ENCODE measurements at regions not wholly inside any gene's neighbourhood (a gene's known extent, or its start where the extent isn't known, plus 50 kb on each side); places are given as distances from the start of the nearest gene placed in this dataset.

DNA sequence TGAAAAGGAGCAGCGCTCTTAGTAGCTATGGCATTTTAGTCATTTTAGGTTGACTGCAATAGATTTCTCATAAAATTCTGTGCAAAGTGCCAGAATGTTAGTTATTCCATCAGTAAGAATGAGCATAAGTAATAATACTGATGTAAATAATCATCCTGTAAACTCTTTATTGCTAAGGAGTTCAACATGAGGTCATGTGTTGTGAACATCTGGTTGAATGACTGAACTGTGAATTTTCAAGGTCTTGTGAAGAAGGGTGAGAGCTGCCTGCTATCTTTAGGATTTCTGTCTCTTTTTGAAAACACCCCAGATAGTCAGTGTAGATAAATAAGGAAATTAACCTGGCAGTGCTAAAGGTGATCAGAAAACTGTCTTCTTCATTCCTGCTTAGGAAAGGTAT, 333.4 kb upstream of the TBC1D5 start:
- H3K27ac Mint-ChIP-seq: no peak overlapping the region
- no peak overlapping the region for H3K4me3 Mint-ChIP-seq
- no peaks in the 10 kb centered on the region for H3K36me3 Mint-ChIP-seq
- DNase-seq: no peak
- ATAC-seq (ENCODE audit: low read depth in 2 of 2): no peak
- peaks cover 0 to 18% (median 4%) of the 10 kb centered on the region in 3 donors for H3K4me1 Mint-ChIP-seq
- no peaks in the 10 kb centered on the region for H3K9me3 Mint-ChIP-seq
- H3K27me3 Mint-ChIP-seq: peaks cover 0 to 14% (median 8%) of the 10 kb centered on the region in 3 donors

DNA sequence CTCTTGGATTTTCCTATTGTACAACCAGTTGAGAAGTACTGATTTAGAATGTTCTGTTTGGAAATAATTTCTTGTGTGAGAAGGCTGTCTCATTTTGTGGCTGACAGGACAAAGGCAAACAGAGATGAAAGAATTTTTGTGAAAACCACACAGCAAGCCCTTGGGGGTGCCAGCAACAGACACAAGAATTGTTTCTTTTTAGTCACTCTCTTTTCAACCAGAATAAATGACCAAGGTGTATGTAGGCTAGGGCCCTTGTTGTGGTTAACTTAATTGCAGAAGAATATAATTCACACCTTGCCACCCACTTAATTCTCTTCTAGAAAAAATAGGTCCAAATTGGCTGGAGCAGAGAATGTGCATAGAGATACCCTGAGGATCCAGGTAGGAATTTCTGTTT, 329.4 kb upstream of the TBC1D5 start:
- no peak for DNase-seq
- H3K9me3 Mint-ChIP-seq: no peaks in the 10 kb centered on the region

GRCh38 chr3:18070944-18071343, 328.5 kb upstream of the TBC1D5 start:
- ATAC-seq (ENCODE audit: low read depth in 2 of 2) (no peak), DNase-seq (no peak)
- H3K27me3 Mint-ChIP-seq: peaks cover 0 to 2% (median 0%) of the 10 kb centered on the region in 3 donors
- no peak overlapping the region for H3K4me3 Mint-ChIP-seq
- no peaks in the 10 kb centered on the region for H3K4me1 Mint-ChIP-seq
- H3K27ac Mint-ChIP-seq: no peak overlapping the region
- H3K9me3 Mint-ChIP-seq: no peaks in the 10 kb centered on the region
- H3K36me3 Mint-ChIP-seq: no peaks in the 10 kb centered on the region

More for the DNA sequence above, 329.4 kb upstream of the TBC1D5 start:
- H3K4me3 Mint-ChIP-seq: no peak overlapping the region
- no peaks in the 10 kb centered on the region for H3K36me3 Mint-ChIP-seq
- H3K27me3 Mint-ChIP-seq: peaks cover 0 to 8% (median 6%) of the 10 kb centered on the region in 3 donors
- H3K27ac Mint-ChIP-seq: no peak overlapping the region
- peaks cover 0 to 6% (median 0%) of the 10 kb centered on the region in 3 donors for H3K4me1 Mint-ChIP-seq
- ATAC-seq (ENCODE audit: low read depth in 2 of 2): no peak

GRCh38 chr3:18070231-18070630, 327.8 kb upstream of the TBC1D5 start:
- H3K4me1 Mint-ChIP-seq: no peaks in the 10 kb centered on the region
- no peak for ATAC-seq (ENCODE audit: low read depth in 2 of 2)
- no peak overlapping the region for H3K27ac Mint-ChIP-seq

GRCh38 chr3:18069568-18069967, 327.1 kb upstream of the TBC1D5 start:
- H3K4me3 Mint-ChIP-seq: no peak overlapping the region
- DNase-seq: no peak
- H3K4me1 Mint-ChIP-seq: no peaks in the 10 kb centered on the region
- H3K27ac Mint-ChIP-seq: no peak overlapping the region
- H3K27me3 Mint-ChIP-seq: no peaks in the 10 kb centered on the region
- H3K36me3 Mint-ChIP-seq: no peaks in the 10 kb centered on the region
- no peaks in the 10 kb centered on the region for H3K9me3 Mint-ChIP-seq
- ATAC-seq (ENCODE audit: low read depth in 2 of 2): no peak

More at GRCh38 chr3:18070231-18070630, 327.8 kb upstream of the TBC1D5 start:
- Mint-ChIP-seq H3K27me3 (no peaks in the 10 kb centered on the region), H3K9me3 (no peaks in the 10 kb centered on the region), H3K36me3 (no peaks in the 10 kb centered on the region), H3K4me3 (no peak overlapping the region)
- no peak for DNase-seq

DNA sequence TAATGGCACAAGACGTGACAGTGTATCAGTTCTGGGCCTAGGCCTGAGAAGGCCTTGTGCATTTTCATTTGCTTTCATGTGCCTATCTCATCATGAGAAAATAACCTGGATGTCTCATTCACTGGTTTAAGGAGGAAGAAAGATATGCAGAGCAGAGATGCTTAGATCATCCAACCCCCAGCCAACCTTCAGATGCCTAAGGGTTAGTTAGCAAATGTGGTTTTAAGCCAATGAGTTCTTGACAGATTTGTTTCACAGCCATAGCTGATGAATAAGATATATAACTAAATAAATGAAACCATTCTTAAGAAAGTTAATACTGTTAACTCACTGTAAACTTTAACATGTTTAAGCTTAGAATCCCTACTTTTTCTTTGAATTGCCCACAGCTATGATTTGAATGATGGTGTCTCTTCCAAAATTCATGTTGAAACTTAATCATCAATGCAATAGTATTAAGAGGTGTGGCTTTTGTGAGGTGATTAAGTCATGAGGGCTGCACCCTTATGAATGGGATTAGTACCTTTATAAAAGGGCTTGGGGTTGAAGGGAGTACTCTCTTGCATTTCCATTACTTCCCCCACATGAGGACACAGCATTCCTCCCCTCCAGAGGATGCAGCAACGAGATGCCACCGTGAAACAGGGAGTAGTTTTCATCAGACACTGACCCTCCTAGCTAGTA, 324.6 kb upstream of the TBC1D5 start:
- no peaks in the 10 kb centered on the region for H3K27me3 Mint-ChIP-seq
- no peak for ATAC-seq (ENCODE audit: low read depth in 2 of 2)
- DNase-seq: no peak
- peaks cover 0 to 15% (median 0%) of the 10 kb centered on the region in 7 donors for H3K9me3 Mint-ChIP-seq
- H3K27ac Mint-ChIP-seq: no peak overlapping the region
- no peaks in the 10 kb centered on the region for H3K4me1 Mint-ChIP-seq
- H3K36me3 Mint-ChIP-seq: no peaks in the 10 kb centered on the region
- H3K4me3 Mint-ChIP-seq: no peak overlapping the region

GRCh38 chr3:18064586-18064985, 322.2 kb upstream of the TBC1D5 start:
- Mint-ChIP-seq H3K27ac (no peak overlapping the region), H3K9me3 (peaks cover 0 to 15% (median 0%) of the 10 kb centered on the region in 7 donors), H3K4me1 (no peaks in the 10 kb centered on the region), H3K27me3 (peaks cover 0 to 3% (median 0%) of the 10 kb centered on the region in 3 donors), H3K4me3 (no peak overlapping the region), H3K36me3 (no peaks in the 10 kb centered on the region)
- ATAC-seq (ENCODE audit: low read depth in 2 of 2) (no peak), DNase-seq (no peak)

DNA sequence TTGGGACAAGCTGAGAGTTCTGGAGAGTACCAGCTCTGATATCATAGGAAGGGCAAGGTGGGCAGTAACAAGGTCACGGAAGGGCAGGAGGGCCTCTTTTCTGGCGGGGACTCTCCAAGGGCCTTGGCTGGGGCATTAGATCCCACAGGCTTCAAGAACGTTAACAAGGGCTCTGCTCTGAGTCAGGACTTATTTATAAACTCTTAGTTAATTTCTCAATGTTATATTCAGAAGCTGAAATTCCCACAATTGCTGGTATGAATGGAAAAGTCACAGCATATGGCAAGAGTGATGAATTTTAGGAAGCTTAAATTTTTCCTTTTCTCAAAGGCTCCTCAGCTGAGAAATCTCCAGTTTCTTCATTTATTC, 320.2 kb upstream of the TBC1D5 start:
- H3K36me3 Mint-ChIP-seq: no peaks in the 10 kb centered on the region
- ATAC-seq (ENCODE audit: low read depth in 2 of 2) (no peak), DNase-seq (no peak)
- no peak overlapping the region for H3K27ac Mint-ChIP-seq
- H3K4me3 Mint-ChIP-seq: no peak overlapping the region
- H3K4me1 Mint-ChIP-seq: no peaks in the 10 kb centered on the region
- peaks cover 0 to 3% (median 0%) of the 10 kb centered on the region in 3 donors for H3K27me3 Mint-ChIP-seq
- H3K9me3 Mint-ChIP-seq: peaks cover 0 to 15% (median 0%) of the 10 kb centered on the region in 7 donors

GRCh38 chr3:18061737-18062656, 319.6 kb upstream of the TBC1D5 start:
- DNase-seq: no peak
- H3K4me1 Mint-ChIP-seq: no peaks in the 10 kb centered on the region
- peaks cover 0 to 15% (median 0%) of the 10 kb centered on the region in 7 donors for H3K9me3 Mint-ChIP-seq
- no peak for ATAC-seq (ENCODE audit: low read depth in 2 of 2)
- no peak overlapping the region for H3K27ac Mint-ChIP-seq
- H3K27me3 Mint-ChIP-seq: peaks cover 0 to 3% (median 0%) of the 10 kb centered on the region in 3 donors
- H3K36me3 Mint-ChIP-seq: no peaks in the 10 kb centered on the region
- H3K4me3 Mint-ChIP-seq: no peak overlapping the region

GRCh38 chr3:18058666-18059065, 316.2 kb upstream of the TBC1D5 start:
- peaks cover 0 to 28% (median 17%) of the 10 kb centered on the region in 7 donors for H3K9me3 Mint-ChIP-seq
- peaks cover 7 to 9% of the 10 kb centered on the region in 2 donors for H3K36me3 Mint-ChIP-seq
- ATAC-seq (ENCODE audit: low read depth in 2 of 2): no peak
- no peak overlapping the region for H3K4me3 Mint-ChIP-seq
- no peak overlapping the region for H3K27ac Mint-ChIP-seq
- H3K4me1 Mint-ChIP-seq: no peaks in the 10 kb centered on the region
- no peak for DNase-seq
- H3K27me3 Mint-ChIP-seq: peaks cover 0 to 3% (median 0%) of the 10 kb centered on the region in 3 donors

- Mint-ChIP-seq H3K4me3 (no peak overlapping the region), H3K27ac (no peak overlapping the region), H3K36me3 (peaks cover 7 to 9% of the 10 kb centered on the region in 2 donors), H3K4me1 (no peaks in the 10 kb centered on the region), H3K9me3 (peaks cover 0 to 22% (median 17%) of the 10 kb centered on the region in 7 donors), H3K27me3 (peaks cover 0 to 3% (median 0%) of the 10 kb centered on the region in 3 donors)
- DNase-seq: no peak
- no peak for ATAC-seq (ENCODE audit: low read depth in 2 of 2)
These were observed 315.1 kb upstream of the TBC1D5 start for GRCh38 chr3:18057471-18058091.

- Mint-ChIP-seq H3K36me3 (peaks cover 7 to 9% of the 10 kb centered on the region in 2 donors), H3K4me3 (no peak overlapping the region)
- DNase-seq: no peak
These were observed 312.2 kb upstream of the TBC1D5 start for GRCh38 chr3:18054625-18055024.

GRCh38 chr3:18051306-18051705, 308.9 kb upstream of the TBC1D5 start:
- ATAC-seq (ENCODE audit: low read depth in 2 of 2) (no peak), DNase-seq (no peak)
- Mint-ChIP-seq H3K27me3 (no peaks in the 10 kb centered on the region), H3K9me3 (peaks cover 0 to 22% (median 16%) of the 10 kb centered on the region in 7 donors), H3K27ac (no peak overlapping the region), H3K36me3 (peaks cover 7 to 9% of the 10 kb centered on the region in 2 donors), H3K4me1 (peaks cover 0 to 11% (median 10%) of the 10 kb centered on the region in 3 donors), H3K4me3 (no peak overlapping the region)

More at GRCh38 chr3:18054625-18055024, 312.2 kb upstream of the TBC1D5 start:
- no peak for ATAC-seq (ENCODE audit: low read depth in 2 of 2)
- H3K27me3 Mint-ChIP-seq: no peaks in the 10 kb centered on the region
- H3K27ac Mint-ChIP-seq: no peak overlapping the region
- no peaks in the 10 kb centered on the region for H3K4me1 Mint-ChIP-seq
- H3K9me3 Mint-ChIP-seq: peaks cover 0 to 22% (median 17%) of the 10 kb centered on the region in 7 donors

Data from naive B cell (primary cell).